ENCODE measurements at regions not wholly inside any gene's neighbourhood (a gene's known extent, or its start where the extent isn't known, plus 50 kb on each side); places are given as distances from the start of the nearest gene placed in this dataset.

DNA sequence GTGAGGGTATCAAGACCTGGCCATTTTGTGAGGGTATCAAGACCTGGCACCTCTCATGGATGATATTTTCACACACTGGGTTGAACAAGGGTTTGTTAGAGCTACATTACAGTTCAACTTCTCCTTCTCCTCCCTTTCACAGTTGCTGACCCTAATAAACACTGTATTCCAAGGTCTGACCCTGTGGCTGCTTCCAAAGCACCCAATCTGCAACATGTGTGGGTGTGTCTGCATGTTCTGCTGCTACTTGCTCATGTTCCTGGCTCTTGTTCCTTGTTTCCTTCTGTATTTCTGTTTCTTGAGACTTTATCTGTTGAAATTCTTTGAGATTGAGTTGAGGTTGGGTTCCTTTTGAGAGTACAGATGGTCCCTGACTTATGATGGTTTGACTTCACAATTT lies 162.1 kb upstream of the GMDS start:
- TF ChIP-seq EZH2 (IDR thresholded peaks at IDR 0.05): no peak
- TF ChIP-seq POLR2AphosphoS5 (IDR thresholded peaks at IDR 0.05; ENCODE audit: borderline replicate concordance, low read depth, low read length): no peak
